ENCODE measurements at regions not wholly inside any gene's neighbourhood (a gene's known extent, or its start where the extent isn't known, plus 50 kb on each side); places are given as distances from the start of the nearest gene placed in this dataset.
"Not testable (repeated sequence)": the region's sequence is repeated elsewhere in the genome, so short reads cannot be mapped to it uniquely, and the experiment has no call there.

- TF ChIP-seq RXRA (IDR thresholded peaks at IDR 0.05; ENCODE audit: borderline replicate concordance, low read depth) = no peak
- Histone ChIP-seq H3K36me3 (replicated peaks in 1 of 2; ENCODE audit: control insufficient read depth in 1 of 2, insufficient read depth in 2 of 2, low read length in 1 of 2) (no peaks in the 10 kb centered on the region), H3K27me3 (ENCODE audit: insufficient read depth) (no peaks in the 10 kb centered on the region), H3K4me2 (no peak overlapping the region), H3K9me2 (no peaks in the 10 kb centered on the region), H4K20me1 (ENCODE audit: insufficient read depth) (no peaks in the 10 kb centered on the region), H3K4me1 (ENCODE audit: control insufficient read depth in 1 of 2, insufficient read depth in 2 of 2, low read depth in 1 of 2, low read length in 1 of 2) (no peaks in the 10 kb centered on the region), H3K9ac (no peak overlapping the region), H3F3A (replicated peaks; ENCODE audit: insufficient read depth) (no peaks in the 10 kb centered on the region), H3K4me3 (ENCODE audit: low read depth in 2 of 2, low read length in 1 of 2) (no peak overlapping the region), H3K9me3 (no peaks in the 10 kb centered on the region), H3K79me2 (ENCODE audit: insufficient read depth) (no peaks in the 10 kb centered on the region), H2AFZ (ENCODE audit: low read depth) (no peak overlapping the region), H3K27ac (ENCODE audit: low read depth in 2 of 2, low read length in 1 of 2) (no peak overlapping the region)
- CTCF ChIA-PET = interaction anchor here (1.5 kb wide), 1 partner anchor 240 kb away, joined by 3 read pairs; no protein-coding TSS in a partner anchor
- DNase-seq = no peak
- 11% methylated on average over 1 of the region's 1 CpG for WGBS (ENCODE audit: low lambda C conversion rate)
- POLR2A ChIA-PET = no interaction called here
Measured at GRCh38 chr16:10269632-10270031, 87.4 kb upstream of the GRIN2A start.

GRCh38 chr16:10272250-10272854 lies 90.1 kb upstream of the GRIN2A start:
- POLR2A ChIA-PET; H3K9me2 ChIP-seq; H3K4me2 ChIP-seq; H3K9me3 ChIP-seq; H4K20me1 ChIP-seq (ENCODE audit: insufficient read depth); H3K9ac ChIP-seq; H3K79me2 ChIP-seq (ENCODE audit: insufficient read depth); CTCF ChIA-PET; H3F3A ChIP-seq (replicated peaks; ENCODE audit: insufficient read depth); H3K36me3 ChIP-seq (replicated peaks in 1 of 2; ENCODE audit: control insufficient read depth in 1 of 2, insufficient read depth in 2 of 2, low read length in 1 of 2); H3K4me3 ChIP-seq (ENCODE audit: low read depth in 2 of 2, low read length in 1 of 2); H3K4me1 ChIP-seq (ENCODE audit: control insufficient read depth in 1 of 2, insufficient read depth in 2 of 2, low read depth in 1 of 2, low read length in 1 of 2); H3K27me3 ChIP-seq (ENCODE audit: insufficient read depth); H2AFZ ChIP-seq (ENCODE audit: low read depth); DNase-seq; H3K27ac ChIP-seq (ENCODE audit: low read depth in 2 of 2, low read length in 1 of 2): not testable (repeated sequence)
- 31% methylated on average over 6 of the region's 6 CpGs for WGBS (ENCODE audit: low lambda C conversion rate)

- H3K4me2 ChIP-seq; H3K9me2 ChIP-seq; H3K27me3 ChIP-seq (ENCODE audit: insufficient read depth); H3K9ac ChIP-seq; H3K4me3 ChIP-seq (ENCODE audit: low read depth in 2 of 2, low read length in 1 of 2); H3K4me1 ChIP-seq (ENCODE audit: control insufficient read depth in 1 of 2, insufficient read depth in 2 of 2, low read depth in 1 of 2, low read length in 1 of 2); H3K36me3 ChIP-seq (replicated peaks in 1 of 2; ENCODE audit: control insufficient read depth in 1 of 2, insufficient read depth in 2 of 2, low read length in 1 of 2); POLR2A ChIA-PET; H3K79me2 ChIP-seq (ENCODE audit: insufficient read depth); H3K9me3 ChIP-seq; DNase-seq; H4K20me1 ChIP-seq (ENCODE audit: insufficient read depth); H3F3A ChIP-seq (replicated peaks; ENCODE audit: insufficient read depth); H3K27ac ChIP-seq (ENCODE audit: low read depth in 2 of 2, low read length in 1 of 2); H2AFZ ChIP-seq (ENCODE audit: low read depth): not testable (repeated sequence)
- 55% methylated on average over 13 of the region's 13 CpGs for WGBS (ENCODE audit: low lambda C conversion rate)
- CTCF ChIA-PET = interaction anchor here (0.6 to 1.2 kb wide), 2 partner anchors 18 to 240 kb away, joined by 3 to 4 read pairs; no protein-coding TSS in a partner anchor
Measured at GRCh38 chr16:10275214-10275996, 93.2 kb upstream of the GRIN2A start.

GRCh38 chr16:10277597-10277996 lies 95.4 kb upstream of the GRIN2A start:
- DNase-seq = no peak
- Histone ChIP-seq H3K79me2 (ENCODE audit: insufficient read depth) (no peaks in the 10 kb centered on the region), H4K20me1 (ENCODE audit: insufficient read depth) (no peaks in the 10 kb centered on the region), H3K9ac (no peak overlapping the region), H2AFZ (ENCODE audit: low read depth) (no peak overlapping the region), H3F3A (replicated peaks; ENCODE audit: insufficient read depth) (no peaks in the 10 kb centered on the region), H3K27ac (ENCODE audit: low read depth in 2 of 2, low read length in 1 of 2) (no peak overlapping the region), H3K9me3 (no peaks in the 10 kb centered on the region), H3K4me1 (ENCODE audit: control insufficient read depth in 1 of 2, insufficient read depth in 2 of 2, low read depth in 1 of 2, low read length in 1 of 2) (peaks cover 0 to 8% of the 10 kb centered on the region in 2 experiments; a peak in 1 of 4 replicates), H3K36me3 (replicated peaks in 1 of 2; ENCODE audit: control insufficient read depth in 1 of 2, insufficient read depth in 2 of 2, low read length in 1 of 2) (no peaks in the 10 kb centered on the region), H3K4me2 (no peak overlapping the region), H3K27me3 (ENCODE audit: insufficient read depth) (no peaks in the 10 kb centered on the region), H3K9me2 (no peaks in the 10 kb centered on the region), H3K4me3 (ENCODE audit: low read depth in 2 of 2, low read length in 1 of 2) (no peak overlapping the region)
- POLR2A ChIA-PET = no interaction called here
- CTCF ChIA-PET = no interaction called here
- TF ChIP-seq GABPA (IDR thresholded peaks at IDR 0.05; ENCODE audit: low read depth) (no peak), GATA2 (CRISPR knock-in tag; IDR thresholded peaks at IDR 0.05) (no peak), EZH2phosphoT487 (IDR thresholded peaks at IDR 0.05; ENCODE audit: borderline replicate concordance, low read depth) (no peak), REST (IDR thresholded peaks at IDR 0.05; ENCODE audit: low read depth, low read length) (no peak), RAD21 (IDR thresholded peaks at IDR 0.05; ENCODE audit: low read length) (no peak), USF2 (IDR thresholded peaks at IDR 0.05; ENCODE audit: borderline replicate concordance, low read depth, low read length) (no peak)
- 64% methylated on average over 18 of the region's 18 CpGs for WGBS (ENCODE audit: low lambda C conversion rate)
